GM12878 (cell line): ENCODE measurements at regions not wholly inside any gene's neighbourhood (a gene's known extent, or its start where the extent isn't known, plus 50 kb on each side); places are given as distances from the start of the nearest gene placed in this dataset.

ENCODE experiments used
- ATAC-seq: fragments of 200-7000 bp; cut with Tn5 transposase; 3 replicates; pipeline ENCODE4 v1.9.1; 2020; ENCODE audit warnings: mild to moderate bottlenecking, moderate library complexity
- BruUV-seq: library from RNA; stranded (reverse); fragments of 400-500 nt; replicated peaks from 2 replicates; lab custom pipeline; 2021; lab: Mats Ljungman, UMichigan
- CTCF ChIA-PET: fragments of 300-600 bp; sonication (Branson Sonifier 250); formaldehyde crosslinking; extraction: SDS; loops from one replicate; lab custom pipeline; 2021; ENCODE audit warnings: inconsistent platforms; lab: Yijun Ruan, JAX
- POLR2A ChIA-PET: fragments of 350-600 bp; formaldehyde crosslinking; extraction: SDS; loops from one replicate; lab custom pipeline; 2021; ENCODE audit warnings: inconsistent platforms; lab: Charles Lee
- RAD21 ChIA-PET: fragments of 300-600 bp; sonication (Branson Sonifier 250); formaldehyde crosslinking; loops from one replicate; lab custom pipeline; 2023; ENCODE audit warnings: antibody characterized with exemption; ENCODE audit not compliant: unreplicated experiment; lab: Charles Lee
- SMC1A ChIA-PET: fragments of 300-600 bp; sonication (Branson Sonifier 250); formaldehyde crosslinking; loops from one replicate; lab custom pipeline; 2023; ENCODE audit not compliant: unreplicated experiment, uncharacterized antibody; lab: Charles Lee
- DNase-seq: peaks from one replicate; pipeline ENCODE4 v3.0.0-alpha.2; 2011; ENCODE audit warnings: low read depth, low spot score
- FAIRE-seq: peaks from 3 replicates; lab custom pipeline; 2011; peaks lifted over from hg19 to GRCh38; lab: Jason Lieb, UNC
- H2AFZ ChIP-seq: 2 replicates; pipeline ENCODE4 v1.6.0; 2011; ENCODE audit warnings: low read depth, low read length, control low read depth; ENCODE audit not compliant: control insufficient read depth
- H3K27ac ChIP-seq: 2 replicates; pipeline ENCODE4 v1.5.1; 2011; ENCODE audit warnings: control low read depth; ENCODE audit not compliant: control insufficient read depth, insufficient read depth
- H3K27me3 ChIP-seq, 2 experiments: replicated peaks in 1 of 2; 2 replicates each; pipeline versions ENCODE4 v1.6.0 to v1.6.1; 2011; ENCODE audit warnings: low read length in 1 of 2; ENCODE audit not compliant: control insufficient read depth in 2 of 2, insufficient read depth in 2 of 2
- H3K36me3 ChIP-seq, 2 experiments: 2 replicates each; pipeline ENCODE4 v1.5.1; 2011; ENCODE audit warnings: low read length in 1 of 2; ENCODE audit not compliant: control insufficient read depth in 2 of 2, insufficient read depth in 2 of 2
- H3K4me1 ChIP-seq: 2 replicates; pipeline ENCODE4 v1.6.1; 2011; ENCODE audit warnings: mild to moderate bottlenecking, low read length, moderate library complexity, mixed read lengths; ENCODE audit not compliant: control insufficient read depth, insufficient read depth
- H3K4me2 ChIP-seq: 2 replicates; pipeline ENCODE4 v1.6.0; 2011; ENCODE audit warnings: control low read depth; ENCODE audit not compliant: control insufficient read depth, insufficient read depth
- H3K4me3 ChIP-seq: fragments of 200-600 bp; sonication (generic); 2 replicates; pipeline ENCODE4 v1.5.1; 2016
- H3K79me2 ChIP-seq: 2 replicates; pipeline ENCODE4 v1.6.0; 2011; ENCODE audit warnings: low read length; ENCODE audit not compliant: control insufficient read depth, insufficient read depth
- H3K9ac ChIP-seq: 2 replicates; pipeline ENCODE4 v1.8.0; 2011; ENCODE audit warnings: low read length, control low read depth, mixed read lengths; ENCODE audit not compliant: control insufficient read depth, insufficient read depth
- H3K9me3 ChIP-seq: replicated peaks from 3 replicates; pipeline ENCODE4 v1.5.1; 2011; ENCODE audit warnings: mild to moderate bottlenecking, low read length; ENCODE audit not compliant: control insufficient read depth, insufficient read depth
- H4K20me1 ChIP-seq: 2 replicates; pipeline ENCODE4 v1.6.0; 2011; ENCODE audit not compliant: control insufficient read depth, insufficient read depth
- BHLHE40 ChIP-seq, 2 experiments: fragments of 450-650 bp in 1 of 2; IDR thresholded peaks; 2 replicates each; pipeline ENCODE4 v1.6.1; 2011 to 2017; ENCODE audit warnings: low read depth in 2 of 2, borderline replicate concordance in 1 of 2, improper control_type of control experiment in 1 of 2, low read length in 1 of 2, mild to moderate bottlenecking in 1 of 2
- CBFB ChIP-seq: IDR thresholded peaks from 2 replicates; pipeline ENCODE4 v1.6.1; 2016; ENCODE audit warnings: antibody characterized with exemption, low read depth
- CHD2 ChIP-seq: IDR thresholded peaks from 2 replicates; pipeline ENCODE4 v1.6.1; 2011; ENCODE audit warnings: low read depth, low read length, improper control_type of control experiment, borderline replicate concordance
- CREM ChIP-seq: IDR thresholded peaks from 2 replicates; pipeline ENCODE4 v1.6.1; 2014; ENCODE audit warnings: antibody characterized with exemption, low read depth
- HCFC1 ChIP-seq: fragments of 150-350 bp; IDR thresholded peaks from 2 replicates; pipeline ENCODE4 v1.6.1; 2014; ENCODE audit warnings: low read length
- IKZF2 ChIP-seq, 2 experiments: fragments of 450-650 bp; IDR thresholded peaks; 2 replicates each; pipeline ENCODE4 v1.6.1; 2017; ENCODE audit warnings: mild to moderate bottlenecking in 2 of 2, moderate library complexity in 2 of 2
- JUNB ChIP-seq: IDR thresholded peaks from 2 replicates; pipeline ENCODE4 v1.6.1; 2016; ENCODE audit warnings: antibody characterized with exemption, mild to moderate bottlenecking
- JUND ChIP-seq: IDR thresholded peaks from 2 replicates; pipeline ENCODE4 v1.6.1; 2012; ENCODE audit warnings: low read depth, mild to moderate bottlenecking, low read length, improper control_type of control experiment, moderate library complexity
- MTA2 ChIP-seq: fragments of 450-650 bp; IDR thresholded peaks from 2 replicates; pipeline ENCODE4 v1.6.1; 2016; ENCODE audit warnings: low read depth, mild to moderate bottlenecking, moderate library complexity
- MYC ChIP-seq: IDR thresholded peaks from 2 replicates; pipeline ENCODE4 v1.6.1; 2011; ENCODE audit warnings: mild to moderate bottlenecking, low read length, moderate library complexity, inconsistent platforms; ENCODE audit not compliant: insufficient read depth, insufficient replicate concordance, insufficient read length, severe bottlenecking
- NFXL1 ChIP-seq: fragments of 450-650 bp; IDR thresholded peaks from 2 replicates; pipeline ENCODE4 v1.6.1; 2017; ENCODE audit warnings: antibody characterized with exemption, mild to moderate bottlenecking, borderline replicate concordance
- NFYB ChIP-seq: IDR thresholded peaks from 2 replicates; pipeline ENCODE4 v1.6.1; 2011; ENCODE audit warnings: low read depth, mild to moderate bottlenecking, low read length, improper control_type of control experiment, moderate library complexity; ENCODE audit not compliant: insufficient read depth
- PBX3 ChIP-seq: IDR thresholded peaks from 2 replicates; pipeline ENCODE4 v1.6.1; 2011; ENCODE audit warnings: mild to moderate bottlenecking, low read depth, low read length, moderate library complexity; ENCODE audit not compliant: insufficient replicate concordance
- SP1 ChIP-seq: IDR thresholded peaks from one replicate; pipeline ENCODE4 v1.6.1; 2011; ENCODE audit warnings: low read depth, low read length
- SREBF2 ChIP-seq: IDR thresholded peaks from 2 replicates; pipeline ENCODE4 v1.6.1; 2012; ENCODE audit warnings: mild to moderate bottlenecking, low read length
- TCF7 ChIP-seq: IDR thresholded peaks from 2 replicates; pipeline ENCODE4 v1.6.1; 2014; ENCODE audit warnings: antibody characterized with exemption, borderline replicate concordance
- WRNIP1 ChIP-seq: IDR thresholded peaks from 2 replicates; pipeline ENCODE4 v1.6.1; 2011; ENCODE audit warnings: low read depth, low read length, improper control_type of control experiment, borderline replicate concordance
- WGBS: methylation state at CpG from one replicate; pipeline ENCODE4 v1.1.6; 2016; ENCODE audit warnings: low lambda C conversion rate; ENCODE audit not compliant: insufficient replicate concordance, insufficient coverage; ENCODE audit errors: missing lambda C conversion rate; 5-methylcytosine and 5-hydroxymethylcytosine counted together
- in situ Hi-C: fragments of 300-500 bp; cut with MboI; formaldehyde crosslinking; loops from 9 replicates; pipeline ENCODE4 v1.14.3; 2018; ENCODE audit warnings: mixed read lengths
- intact Hi-C: fragments of 100-400 bp; cut with micrococcal nuclease; formaldehyde crosslinking; loops from one replicate; pipeline ENCODE4 v1.14.2; 2022; ENCODE audit not compliant: unreplicated experiment
- TF ChIP-seq, protein P1 (sequence below): fragments of 450-650 bp; conservative IDR thresholded peaks from 2 replicates; pipeline ENCODE4 v1.6.1; 2017; ENCODE audit warnings: mild to moderate bottlenecking, moderate library complexity
- TF ChIP-seq, protein P2 (sequence below): fragments of 450-650 bp; IDR thresholded peaks from 2 replicates; pipeline ENCODE4 v1.6.1; 2018; ENCODE audit warnings: mild to moderate bottlenecking, low read depth, moderate library complexity; ENCODE audit not compliant: partially characterized antibody

DNA sequence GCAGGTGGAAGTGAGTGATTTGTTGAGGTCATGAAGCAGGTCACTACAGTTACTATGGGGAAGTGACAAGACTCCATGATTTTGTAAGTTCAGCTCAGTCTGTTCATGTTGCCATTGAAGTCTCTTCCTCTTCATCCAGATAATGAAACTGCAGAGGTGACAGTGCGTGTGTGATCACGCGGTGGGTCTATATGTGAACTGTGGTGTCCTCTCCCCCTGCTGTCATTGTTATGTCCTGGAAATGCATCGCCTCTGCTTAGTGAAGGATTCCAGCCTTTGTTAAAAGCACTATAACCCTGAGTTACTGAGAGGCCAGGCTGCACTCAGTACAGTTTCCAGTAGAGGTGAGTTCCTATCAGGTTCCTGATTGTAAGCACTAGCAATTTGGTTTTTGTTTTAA lies 216.2 kb upstream of the RMST start (continued):
- TF ChIP-seq NFYB (no peak), NFXL1 (no peak), BHLHE40 (IDR thresholded peaks at IDR 0.05; ENCODE audit: borderline replicate concordance in 1 of 2, low read depth in 2 of 2, low read length in 1 of 2) (no peak), CREM (no peak)

GRCh38 chr12:97250483-97250882 lies 212.1 kb upstream of the RMST start:
- H3K9me3 ChIP-seq, result no peaks in the 10 kb centered on the region
- ChIA-PET SMC1A (interaction anchor here (1.7 kb wide), 1 partner anchor 26 kb away, joined by 5 read pairs; no protein-coding TSS in a partner anchor), RAD21 (no interaction called here), CTCF (no interaction called here), POLR2A (interaction anchor here (0.6 kb wide), 1 partner anchor 91 kb away, joined by 9 read pairs; no protein-coding TSS in a partner anchor)
- no TSS peak for BruUV-seq
- no peak overlapping the region for H3K27ac ChIP-seq
- H3K4me2 ChIP-seq, result no peak overlapping the region
- no peak overlapping the region for H2AFZ ChIP-seq
- H3K79me2 ChIP-seq, result no peaks in the 10 kb centered on the region
- ATAC-seq, result no peak
- no peaks in the 10 kb centered on the region for H3K36me3 ChIP-seq
- no peak for FAIRE-seq
- intact Hi-C loops (no loop called here), in situ Hi-C loops (no loop called here)
- H3K27me3 ChIP-seq, result no peaks in the 10 kb centered on the region
- no peak overlapping the region for H3K9ac ChIP-seq
- DNase-seq, result no peak
- no peaks in the 10 kb centered on the region for H3K4me1 ChIP-seq
- no peak overlapping the region for H3K4me3 ChIP-seq
- 35% methylated on average over 4 of the region's 4 CpGs for WGBS
- H4K20me1 ChIP-seq, result no peaks in the 10 kb centered on the region
- TF ChIP-seq SP1 (no peak), JUND (no peak), IKZF2 (IDR thresholded peaks at IDR 0.05) (no peak), SREBF2 (no peak), JUNB (no peak), CHD2 (no peak), CBFB (no peak), BHLHE40 (IDR thresholded peaks at IDR 0.05; ENCODE audit: borderline replicate concordance in 1 of 2, low read depth in 2 of 2, low read length in 1 of 2) (no peak), TCF7 (no peak), HCFC1 (no peak), MTA2 (no peak), WRNIP1 (no peak), MYC (no peak), PBX3 (no peak)
- TF ChIP-seq, protein P1, sequence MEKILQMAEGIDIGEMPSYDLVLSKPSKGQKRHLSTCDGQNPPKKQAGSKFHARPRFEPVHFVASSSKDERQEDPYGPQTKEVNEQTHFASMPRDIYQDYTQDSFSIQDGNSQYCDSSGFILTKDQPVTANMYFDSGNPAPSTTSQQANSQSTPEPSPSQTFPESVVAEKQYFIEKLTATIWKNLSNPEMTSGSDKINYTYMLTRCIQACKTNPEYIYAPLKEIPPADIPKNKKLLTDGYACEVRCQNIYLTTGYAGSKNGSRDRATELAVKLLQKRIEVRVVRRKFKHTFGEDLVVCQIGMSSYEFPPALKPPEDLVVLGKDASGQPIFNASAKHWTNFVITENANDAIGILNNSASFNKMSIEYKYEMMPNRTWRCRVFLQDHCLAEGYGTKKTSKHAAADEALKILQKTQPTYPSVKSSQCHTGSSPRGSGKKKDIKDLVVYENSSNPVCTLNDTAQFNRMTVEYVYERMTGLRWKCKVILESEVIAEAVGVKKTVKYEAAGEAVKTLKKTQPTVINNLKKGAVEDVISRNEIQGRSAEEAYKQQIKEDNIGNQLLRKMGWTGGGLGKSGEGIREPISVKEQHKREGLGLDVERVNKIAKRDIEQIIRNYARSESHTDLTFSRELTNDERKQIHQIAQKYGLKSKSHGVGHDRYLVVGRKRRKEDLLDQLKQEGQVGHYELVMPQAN, result no peak
- TF ChIP-seq, protein P2, sequence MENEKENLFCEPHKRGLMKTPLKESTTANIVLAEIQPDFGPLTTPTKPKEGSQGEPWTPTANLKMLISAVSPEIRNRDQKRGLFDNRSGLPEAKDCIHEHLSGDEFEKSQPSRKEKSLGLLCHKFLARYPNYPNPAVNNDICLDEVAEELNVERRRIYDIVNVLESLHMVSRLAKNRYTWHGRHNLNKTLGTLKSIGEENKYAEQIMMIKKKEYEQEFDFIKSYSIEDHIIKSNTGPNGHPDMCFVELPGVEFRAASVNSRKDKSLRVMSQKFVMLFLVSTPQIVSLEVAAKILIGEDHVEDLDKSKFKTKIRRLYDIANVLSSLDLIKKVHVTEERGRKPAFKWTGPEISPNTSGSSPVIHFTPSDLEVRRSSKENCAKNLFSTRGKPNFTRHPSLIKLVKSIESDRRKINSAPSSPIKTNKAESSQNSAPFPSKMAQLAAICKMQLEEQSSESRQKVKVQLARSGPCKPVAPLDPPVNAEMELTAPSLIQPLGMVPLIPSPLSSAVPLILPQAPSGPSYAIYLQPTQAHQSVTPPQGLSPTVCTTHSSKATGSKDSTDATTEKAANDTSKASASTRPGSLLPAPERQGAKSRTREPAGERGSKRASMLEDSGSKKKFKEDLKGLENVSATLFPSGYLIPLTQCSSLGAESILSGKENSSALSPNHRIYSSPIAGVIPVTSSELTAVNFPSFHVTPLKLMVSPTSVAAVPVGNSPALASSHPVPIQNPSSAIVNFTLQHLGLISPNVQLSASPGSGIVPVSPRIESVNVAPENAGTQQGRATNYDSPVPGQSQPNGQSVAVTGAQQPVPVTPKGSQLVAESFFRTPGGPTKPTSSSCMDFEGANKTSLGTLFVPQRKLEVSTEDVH, result no peak
